ENCODE measurements at regions not wholly inside any gene's neighbourhood (a gene's known extent, or its start where the extent isn't known, plus 50 kb on each side); places are given as distances from the start of the nearest gene placed in this dataset.

GRCh38 chr5:160496784-160497183 lies 75.1 kb downstream of the PTTG1 start:
- TF ChIP-seq ISL1 (CRISPR knock-in tag; IDR thresholded peaks at IDR 0.05): no peak
- TF ChIP-seq, protein P1, sequence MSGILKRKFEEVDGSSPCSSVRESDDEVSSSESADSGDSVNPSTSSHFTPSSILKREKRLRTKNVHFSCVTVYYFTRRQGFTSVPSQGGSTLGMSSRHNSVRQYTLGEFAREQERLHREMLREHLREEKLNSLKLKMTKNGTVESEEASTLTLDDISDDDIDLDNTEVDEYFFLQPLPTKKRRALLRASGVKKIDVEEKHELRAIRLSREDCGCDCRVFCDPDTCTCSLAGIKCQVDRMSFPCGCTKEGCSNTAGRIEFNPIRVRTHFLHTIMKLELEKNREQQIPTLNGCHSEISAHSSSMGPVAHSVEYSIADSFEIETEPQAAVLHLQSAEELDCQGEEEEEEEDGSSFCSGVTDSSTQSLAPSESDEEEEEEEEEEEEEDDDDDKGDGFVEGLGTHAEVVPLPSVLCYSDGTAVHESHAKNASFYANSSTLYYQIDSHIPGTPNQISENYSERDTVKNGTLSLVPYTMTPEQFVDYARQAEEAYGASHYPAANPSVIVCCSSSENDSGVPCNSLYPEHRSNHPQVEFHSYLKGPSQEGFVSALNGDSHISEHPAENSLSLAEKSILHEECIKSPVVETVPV (CRISPR knock-in tag; IDR thresholded peaks at IDR 0.05): no peak
- no peak for TF ChIP-seq PATZ1 (CRISPR knock-in tag; IDR thresholded peaks at IDR 0.05; ENCODE audit: borderline replicate concordance)
- TF ChIP-seq RARB (CRISPR knock-in tag; IDR thresholded peaks at IDR 0.05): no peak
- no peak for TF ChIP-seq CSDC2 (CRISPR knock-in tag; IDR thresholded peaks at IDR 0.05)
- TF ChIP-seq BACH2 (CRISPR knock-in tag; IDR thresholded peaks at IDR 0.05; ENCODE audit: borderline replicate concordance): no peak
- TF ChIP-seq SNAI2 (CRISPR knock-in tag; IDR thresholded peaks at IDR 0.05): no peak
- no peak for TF ChIP-seq ZFP30 (CRISPR knock-in tag; IDR thresholded peaks at IDR 0.05)
- no peak for TF ChIP-seq ESRRG (CRISPR knock-in tag; IDR thresholded peaks at IDR 0.05)
- no peak for TF ChIP-seq ARNTL (CRISPR knock-in tag; IDR thresholded peaks at IDR 0.05; ENCODE audit: borderline replicate concordance, low read depth)
- no peak for TF ChIP-seq TCF4 (CRISPR knock-in tag; IDR thresholded peaks at IDR 0.05; ENCODE audit: borderline replicate concordance)

All from SK-N-SH treated with all-trans-retinoic acid at 6 μM for 48 hours (cell line).